K562 (cell line): ENCODE measurements at regions not wholly inside any gene's neighbourhood (a gene's known extent, or its start where the extent isn't known, plus 50 kb on each side); places are given as distances from the start of the nearest gene placed in this dataset.

ENCODE experiments used
- ATF1 ChIP-seq, 2 experiments: fragments of 450-650 bp in 1 of 2; IDR thresholded peaks; 2 replicates each; pipeline ENCODE4 v1.6.1; 2016; ENCODE audit warnings: missing compliant biosample characterization in 1 of 2, missing genetic modification characterization in 1 of 2
- CBX1 ChIP-seq: sonication (generic); IDR thresholded peaks from 2 replicates; pipeline ENCODE4 v1.6.1; 2016; ENCODE audit warnings: antibody characterized with exemption, low read depth, mild to moderate bottlenecking
- CC2D1A ChIP-seq: fragments of 450-650 bp; IDR thresholded peaks from 2 replicates; pipeline ENCODE4 v1.6.1; 2017; ENCODE audit warnings: mild to moderate bottlenecking
- FOXA3 ChIP-seq, 2 experiments: fragments of 450-650 bp in 1 of 2; sonication (generic) in 1 of 2; formaldehyde crosslinking; IDR thresholded peaks in 1 of 2; conservative IDR thresholded peaks in 1 of 2; 2 replicates each; pipeline versions ENCODE4 v1.4.0 to v1.8.0; 2020 to 2022; ENCODE audit warnings: mild to moderate bottlenecking in 2 of 2, missing genetic modification reagents in 1 of 2
- GATAD2A ChIP-seq: fragments of 450-650 bp; IDR thresholded peaks from 2 replicates; pipeline ENCODE4 v1.6.1; 2017
- HNRNPL ChIP-seq: fragments of 200-400 bp; formaldehyde crosslinking; IDR thresholded peaks from 2 replicates; pipeline ENCODE4 v1.6.1; 2017; ENCODE audit warnings: low read depth, mild to moderate bottlenecking, low read length
- KHSRP ChIP-seq: fragments of 450-650 bp; IDR thresholded peaks from 2 replicates; pipeline ENCODE4 v1.6.1; 2017
- L3MBTL2 ChIP-seq: fragments of 450-650 bp; IDR thresholded peaks from 2 replicates; pipeline ENCODE4 v1.6.1; 2016; ENCODE audit warnings: mild to moderate bottlenecking, moderate library complexity
- MAFK ChIP-seq: IDR thresholded peaks from 2 replicates; pipeline ENCODE4 v1.6.1; 2011; ENCODE audit warnings: low read length, improper control_type of control experiment
- MCM5 ChIP-seq: fragments of 450-650 bp; IDR thresholded peaks from 2 replicates; pipeline ENCODE4 v1.6.1; 2016; ENCODE audit warnings: low read depth
- NFYB ChIP-seq: IDR thresholded peaks from 2 replicates; pipeline ENCODE4 v1.6.1; 2011; ENCODE audit warnings: mild to moderate bottlenecking, moderate library complexity; ENCODE audit not compliant: insufficient read length; ENCODE audit errors: extremely low read depth
- PRMT5 ChIP-seq: sonication (generic); formaldehyde crosslinking; IDR thresholded peaks from 2 replicates; pipeline ENCODE4 v1.5.0; 2020; ENCODE audit warnings: missing genetic modification reagents
- RBM15 ChIP-seq: fragments of 200-400 bp; formaldehyde crosslinking; IDR thresholded peaks from 2 replicates; pipeline ENCODE4 v1.6.1; 2018; ENCODE audit warnings: mild to moderate bottlenecking, low read length, moderate library complexity; ENCODE audit not compliant: insufficient read depth
- SREBF2 ChIP-seq: sonication (generic); formaldehyde crosslinking; IDR thresholded peaks from 2 replicates; pipeline ENCODE4 v1.4.0; 2020; ENCODE audit warnings: mild to moderate bottlenecking, missing genetic modification reagents
- STAT5A ChIP-seq: IDR thresholded peaks from 2 replicates; pipeline ENCODE4 v1.6.1; 2012; ENCODE audit warnings: low read length, inconsistent platforms, borderline replicate concordance
- TBL1XR1 ChIP-seq, 2 experiments: IDR thresholded peaks; 2 replicates each; pipeline ENCODE4 v1.6.1; 2012; ENCODE audit warnings: improper control_type of control experiment in 2 of 2, low read length in 2 of 2, mild to moderate bottlenecking in 1 of 2
- TCF7 ChIP-seq: sonication (generic); IDR thresholded peaks from 2 replicates; pipeline ENCODE4 v1.6.1; 2016; ENCODE audit warnings: antibody characterized with exemption, borderline replicate concordance
- TSC22D4 ChIP-seq: fragments of 450-650 bp; IDR thresholded peaks from 2 replicates; pipeline ENCODE4 v1.6.1; 2016; ENCODE audit warnings: missing genetic modification characterization, missing biosample characterization, control low read depth
- ZC3H8 ChIP-seq: fragments of 450-650 bp; IDR thresholded peaks from 2 replicates; pipeline ENCODE4 v1.6.1; 2017
- ZNF24 ChIP-seq: fragments of 450-650 bp; IDR thresholded peaks from 2 replicates; pipeline ENCODE4 v1.6.1; 2016
- ZNF316 ChIP-seq: fragments of 450-650 bp; IDR thresholded peaks from 2 replicates; pipeline ENCODE4 v1.6.1; 2016
- ZNF75A ChIP-seq: fragments of 450-650 bp; formaldehyde crosslinking; IDR thresholded peaks from 2 replicates; pipeline ENCODE4 v1.4.0; 2020; ENCODE audit warnings: mild to moderate bottlenecking
- ZNF780A ChIP-seq: fragments of 250-450 bp; sonication (Bioruptor Pico); IDR thresholded peaks from 2 replicates; pipeline ENCODE4 v1.5.0; 2021; ENCODE audit warnings: mild to moderate bottlenecking
- TF ChIP-seq, protein P1 (sequence below): fragments of 450-650 bp; formaldehyde crosslinking; conservative IDR thresholded peaks from 2 replicates; pipeline ENCODE4 v1.4.0; 2022; ENCODE audit warnings: mild to moderate bottlenecking, missing genetic modification characterization
- TF ChIP-seq, protein P2 (sequence below): sonication (generic); formaldehyde crosslinking; IDR thresholded peaks from 2 replicates; pipeline ENCODE4 v1.4.0; 2020; ENCODE audit warnings: mild to moderate bottlenecking, missing genetic modification reagents
- TF ChIP-seq, protein P3 (sequence below): fragments of 250-450 bp; sonication (Bioruptor Pico); IDR thresholded peaks from 2 replicates; pipeline ENCODE4 v1.8.0; 2021; ENCODE audit warnings: mild to moderate bottlenecking, moderate library complexity

DNA sequence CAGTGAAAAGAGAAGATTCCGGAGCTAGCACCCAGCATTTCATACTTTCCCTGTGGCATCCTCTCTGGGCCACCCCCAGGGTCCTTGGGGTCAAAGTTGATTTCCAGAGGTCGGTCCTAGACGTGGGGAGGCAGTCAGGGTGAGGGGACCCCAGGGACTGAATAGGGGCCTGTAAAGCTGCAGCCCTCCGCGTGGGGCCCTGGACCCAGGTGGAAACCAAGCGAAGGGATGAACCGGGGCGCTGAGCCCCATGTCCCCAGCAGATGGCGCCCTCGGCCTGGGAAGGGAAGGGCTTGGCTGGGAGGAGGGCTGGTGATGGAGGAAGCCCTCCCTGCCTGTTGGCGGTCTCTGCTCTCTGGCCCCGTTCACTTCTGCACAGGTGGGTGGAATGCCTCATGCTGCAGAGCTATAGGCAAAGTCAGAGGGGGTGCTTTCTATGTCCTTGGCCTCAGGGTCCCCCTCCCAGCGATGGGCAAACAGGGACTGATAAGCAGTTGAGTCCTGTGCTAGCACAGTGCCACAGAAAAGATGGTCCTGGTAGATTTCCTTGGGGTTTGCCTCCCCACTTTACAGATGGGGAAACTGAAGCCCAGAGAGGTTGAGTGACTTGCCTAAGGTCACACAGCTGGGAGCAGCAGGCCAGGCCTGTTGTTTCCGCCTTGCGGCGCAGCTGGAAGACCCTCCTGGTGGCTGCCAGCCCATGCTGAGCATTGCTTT lies 163.4 kb upstream of the CIBAR2 start (continued):
- TF ChIP-seq TSC22D4 (tag) (no peak), FOXA3 (CRISPR knock-in tag; conservative IDR thresholded peaks at IDR 0.05 in 1 of 2, IDR thresholded peaks at IDR 0.05 in 1 of 2) (peak in 1 of 2 experiments; percentile 39; a peak in 1 of 4 replicates), CBX1 (no peak; the same call in 1 of the 2 replicates), ZNF75A (CRISPR knock-in tag) (no peak), MCM5 (no peak), HNRNPL (no peak), PRMT5 (CRISPR knock-in tag) (no peak), ZC3H8 (no peak), RBM15 (no peak), TBL1XR1 (IDR thresholded peaks at IDR 0.05; ENCODE audit: low read length in 2 of 2) (0 out of 4 replicates have a peak, but pooled peaks of 1 of the 2 experiments have one; percentile 56), ZNF316 (no peak), ZNF780A (no peak), GATAD2A (no peak), CC2D1A (peak; percentile 92), ZNF24 (no peak), MAFK (no peak), L3MBTL2 (no peak), KHSRP (no peak), SREBF2 (CRISPR knock-in tag) (no peak), ATF1 (CRISPR knock-in tag; IDR thresholded peaks at IDR 0.05) (no peak), ATF1 (tag; IDR thresholded peaks at IDR 0.05) (no peak), NFYB (no peak), TCF7 (0 out of 2 replicates have a peak, but pooled peaks have one; percentile 27), STAT5A (no peak)
- TF ChIP-seq, protein P1, sequence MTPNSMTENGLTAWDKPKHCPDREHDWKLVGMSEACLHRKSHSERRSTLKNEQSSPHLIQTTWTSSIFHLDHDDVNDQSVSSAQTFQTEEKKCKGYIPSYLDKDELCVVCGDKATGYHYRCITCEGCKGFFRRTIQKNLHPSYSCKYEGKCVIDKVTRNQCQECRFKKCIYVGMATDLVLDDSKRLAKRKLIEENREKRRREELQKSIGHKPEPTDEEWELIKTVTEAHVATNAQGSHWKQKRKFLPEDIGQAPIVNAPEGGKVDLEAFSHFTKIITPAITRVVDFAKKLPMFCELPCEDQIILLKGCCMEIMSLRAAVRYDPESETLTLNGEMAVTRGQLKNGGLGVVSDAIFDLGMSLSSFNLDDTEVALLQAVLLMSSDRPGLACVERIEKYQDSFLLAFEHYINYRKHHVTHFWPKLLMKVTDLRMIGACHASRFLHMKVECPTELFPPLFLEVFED (CRISPR knock-in tag): no peak
- TF ChIP-seq, protein P2, sequence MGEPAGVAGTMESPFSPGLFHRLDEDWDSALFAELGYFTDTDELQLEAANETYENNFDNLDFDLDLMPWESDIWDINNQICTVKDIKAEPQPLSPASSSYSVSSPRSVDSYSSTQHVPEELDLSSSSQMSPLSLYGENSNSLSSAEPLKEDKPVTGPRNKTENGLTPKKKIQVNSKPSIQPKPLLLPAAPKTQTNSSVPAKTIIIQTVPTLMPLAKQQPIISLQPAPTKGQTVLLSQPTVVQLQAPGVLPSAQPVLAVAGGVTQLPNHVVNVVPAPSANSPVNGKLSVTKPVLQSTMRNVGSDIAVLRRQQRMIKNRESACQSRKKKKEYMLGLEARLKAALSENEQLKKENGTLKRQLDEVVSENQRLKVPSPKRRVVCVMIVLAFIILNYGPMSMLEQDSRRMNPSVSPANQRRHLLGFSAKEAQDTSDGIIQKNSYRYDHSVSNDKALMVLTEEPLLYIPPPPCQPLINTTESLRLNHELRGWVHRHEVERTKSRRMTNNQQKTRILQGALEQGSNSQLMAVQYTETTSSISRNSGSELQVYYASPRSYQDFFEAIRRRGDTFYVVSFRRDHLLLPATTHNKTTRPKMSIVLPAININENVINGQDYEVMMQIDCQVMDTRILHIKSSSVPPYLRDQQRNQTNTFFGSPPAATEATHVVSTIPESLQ: 0 out of 2 replicates have a peak, but pooled peaks have one; percentile 38
- TF ChIP-seq, protein P3, sequence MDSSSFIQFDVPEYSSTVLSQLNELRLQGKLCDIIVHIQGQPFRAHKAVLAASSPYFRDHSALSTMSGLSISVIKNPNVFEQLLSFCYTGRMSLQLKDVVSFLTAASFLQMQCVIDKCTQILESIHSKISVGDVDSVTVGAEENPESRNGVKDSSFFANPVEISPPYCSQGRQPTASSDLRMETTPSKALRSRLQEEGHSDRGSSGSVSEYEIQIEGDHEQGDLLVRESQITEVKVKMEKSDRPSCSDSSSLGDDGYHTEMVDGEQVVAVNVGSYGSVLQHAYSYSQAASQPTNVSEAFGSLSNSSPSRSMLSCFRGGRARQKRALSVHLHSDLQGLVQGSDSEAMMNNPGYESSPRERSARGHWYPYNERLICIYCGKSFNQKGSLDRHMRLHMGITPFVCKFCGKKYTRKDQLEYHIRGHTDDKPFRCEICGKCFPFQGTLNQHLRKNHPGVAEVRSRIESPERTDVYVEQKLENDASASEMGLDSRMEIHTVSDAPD (CRISPR knock-in tag): no peak
